HG03378 (cell line): ENCODE measurements at regions not wholly inside any gene's neighbourhood (a gene's known extent, or its start where the extent isn't known, plus 50 kb on each side); places are given as distances from the start of the nearest gene placed in this dataset.
"Not testable (repeated sequence)": the region's sequence is repeated elsewhere in the genome, so short reads cannot be mapped to it uniquely, and the experiment has no call there.

Source experiments
- ATAC-seq: cut with Tn5 transposase; IDR thresholded peaks from one replicate; pipeline ENCODE4 v1.9.1; 2021; ENCODE audit warnings: mild to moderate bottlenecking, moderate library complexity; ENCODE audit not compliant: unreplicated experiment

DNA sequence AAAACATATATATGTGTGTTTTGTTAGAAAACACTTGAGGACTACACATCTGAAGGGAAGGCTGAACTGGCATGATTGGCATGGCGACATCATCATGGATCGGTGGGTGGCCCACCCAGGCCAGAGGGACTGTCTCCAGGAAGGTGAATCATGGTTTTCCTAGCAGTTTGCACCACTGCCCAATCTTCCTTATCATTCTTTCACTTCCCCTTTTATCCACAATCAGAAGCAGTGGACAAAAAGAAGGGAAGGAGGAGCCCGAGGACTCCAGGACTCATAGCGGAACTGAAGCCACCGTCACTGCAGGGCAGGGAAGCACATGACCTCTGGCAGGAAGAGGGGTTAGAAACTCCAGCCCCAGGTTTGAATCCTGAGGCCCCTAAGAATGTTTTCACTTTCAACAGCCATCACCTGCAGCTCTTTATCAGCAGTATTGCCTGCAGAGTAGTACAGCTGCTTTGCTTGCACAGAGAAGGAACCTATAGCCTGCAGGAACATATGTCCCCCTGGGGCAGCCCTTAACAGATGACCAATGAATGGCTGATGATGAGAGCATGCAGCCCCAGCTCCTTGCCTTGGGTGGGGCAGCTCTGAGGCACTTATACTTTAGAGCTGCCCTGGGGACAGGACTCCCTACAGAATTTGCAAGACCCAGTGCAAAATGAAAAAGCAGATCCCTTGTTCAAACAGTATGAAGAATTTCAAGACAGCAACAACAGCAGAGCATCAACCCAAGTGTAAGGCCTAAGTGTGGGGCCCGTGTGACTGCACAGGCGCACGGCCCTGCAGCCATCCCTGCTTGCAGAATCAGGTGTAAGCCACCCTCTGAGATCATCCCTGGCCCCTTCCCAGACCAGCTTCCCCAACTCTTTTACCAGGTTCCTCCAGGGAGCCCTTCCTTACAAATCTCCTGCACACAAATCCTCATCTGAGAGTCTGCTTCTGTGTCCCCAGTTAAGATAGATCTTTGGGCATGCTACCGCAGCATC is 241.8 kb upstream of the IRF2BP2 start:
- ATAC-seq, result peak; percentile 49

DNA sequence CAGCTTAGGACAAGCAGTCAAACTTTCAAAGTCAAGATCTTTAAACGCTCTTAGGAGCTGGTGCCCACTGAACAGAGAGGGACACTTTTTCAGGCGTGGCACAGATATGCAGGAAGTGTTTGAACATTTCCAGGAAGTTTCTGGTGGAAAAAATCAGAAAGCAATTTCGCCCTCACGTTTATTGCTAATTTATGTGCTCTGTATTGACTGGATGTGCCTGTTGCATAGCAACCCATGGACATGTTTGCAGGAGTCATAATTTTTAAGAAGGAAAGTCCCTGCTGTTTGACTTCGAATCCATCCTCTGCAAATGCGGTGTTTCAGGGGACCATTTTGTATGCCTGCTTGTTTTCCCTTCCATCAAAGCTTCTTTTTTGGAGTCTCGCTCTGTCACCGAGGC is 239.9 kb upstream of the IRF2BP2 start:
- ATAC-seq, result no peak

DNA sequence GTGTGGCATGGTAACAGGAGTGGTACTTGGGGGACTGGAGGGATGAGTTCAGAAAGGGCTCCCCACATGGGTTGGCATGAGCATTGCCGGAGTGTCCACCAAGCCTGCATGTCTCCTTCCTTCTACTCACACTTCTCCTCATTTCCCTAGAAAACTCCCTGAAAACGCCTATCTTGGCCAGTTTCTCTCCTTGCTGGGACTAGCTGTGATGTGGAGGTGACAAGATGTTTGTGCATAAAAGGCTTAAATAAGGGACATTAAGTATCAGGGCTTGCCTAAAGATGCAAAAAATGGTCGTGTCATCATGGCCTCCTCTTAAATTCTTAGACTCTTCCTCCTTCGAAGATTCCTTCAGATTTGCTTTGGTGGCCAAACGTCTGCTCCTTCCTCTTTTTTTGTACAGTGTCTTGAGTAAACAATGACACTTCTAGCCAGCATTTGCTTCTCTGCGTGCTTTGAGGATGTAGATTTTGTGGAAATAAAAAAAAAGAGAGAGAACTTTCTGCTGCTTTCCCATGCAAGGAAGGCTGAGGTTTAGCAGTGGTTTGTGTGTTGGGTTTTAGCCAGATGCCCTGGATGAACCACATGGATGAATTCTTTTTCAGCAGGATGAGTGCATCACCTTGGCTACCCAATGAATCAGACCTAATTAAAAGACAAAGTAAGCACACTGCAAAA is 239.1 kb upstream of the IRF2BP2 start:
- ATAC-seq, result no peak

DNA sequence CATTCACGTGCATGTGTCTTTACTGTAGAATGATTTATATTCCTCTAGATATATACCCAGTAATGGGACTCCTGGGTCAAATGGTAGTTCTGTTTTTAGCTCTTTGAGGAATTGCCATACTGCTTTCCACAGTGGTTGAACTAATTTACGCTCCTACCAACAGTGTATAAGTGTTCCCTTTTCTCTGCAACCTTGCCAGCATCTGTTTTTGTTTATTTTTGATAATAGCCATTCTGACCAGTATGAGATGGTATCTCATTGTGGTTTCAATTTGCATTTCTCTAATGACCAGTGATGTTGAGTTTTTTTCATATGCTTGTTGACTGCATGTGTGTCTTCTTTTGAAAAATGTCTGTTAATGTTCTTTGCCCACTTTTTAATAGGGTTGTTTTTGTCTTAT is 236.8 kb upstream of the IRF2BP2 start:
- ATAC-seq, result not testable (repeated sequence)

DNA sequence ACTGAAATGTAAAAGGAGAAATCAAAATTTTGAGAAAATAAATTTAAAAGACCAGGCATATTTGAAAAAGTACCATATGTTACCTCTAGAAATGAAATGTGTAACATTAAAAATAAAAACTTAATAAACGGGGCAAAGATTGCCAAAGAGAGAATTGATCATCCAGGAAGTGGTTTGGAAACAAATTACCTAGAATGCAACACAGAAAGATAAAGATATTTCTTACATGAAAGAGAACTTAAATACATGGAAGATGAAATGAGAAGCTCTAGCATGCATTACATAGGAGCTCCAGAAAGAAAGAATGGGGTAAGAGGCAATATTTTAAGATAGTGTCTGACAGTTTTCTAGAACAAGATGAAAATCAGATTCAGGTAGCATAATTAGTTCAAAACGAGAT is 235.9 kb upstream of the IRF2BP2 start:
- ATAC-seq, result no peak

DNA sequence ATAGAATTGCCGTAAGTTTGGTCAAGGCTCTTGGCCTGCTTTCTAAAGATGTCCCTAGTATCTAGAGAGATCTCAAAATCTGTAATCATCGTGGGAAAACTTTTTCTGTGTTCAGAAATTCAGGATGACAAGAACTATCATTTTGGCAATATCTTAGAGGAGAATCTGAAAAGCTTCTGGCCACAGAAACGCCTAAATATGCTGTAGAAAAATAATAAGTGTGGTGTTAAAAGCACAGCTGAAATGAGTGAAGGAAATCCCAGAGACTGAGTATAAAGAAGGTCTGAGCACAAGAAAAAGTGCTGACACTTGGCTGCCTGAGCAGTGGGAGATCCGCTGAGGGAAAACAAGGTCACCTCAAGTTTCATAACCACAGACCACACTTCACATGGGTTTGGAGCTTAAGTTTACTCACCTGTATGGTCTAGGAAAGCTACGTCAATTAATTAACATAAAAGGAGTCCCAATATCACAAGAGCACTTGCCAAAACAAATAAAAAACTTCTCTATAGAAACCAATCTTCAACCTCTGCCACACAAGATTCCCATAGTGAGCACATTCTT is 235.2 kb upstream of the IRF2BP2 start:
- no peak for ATAC-seq

DNA sequence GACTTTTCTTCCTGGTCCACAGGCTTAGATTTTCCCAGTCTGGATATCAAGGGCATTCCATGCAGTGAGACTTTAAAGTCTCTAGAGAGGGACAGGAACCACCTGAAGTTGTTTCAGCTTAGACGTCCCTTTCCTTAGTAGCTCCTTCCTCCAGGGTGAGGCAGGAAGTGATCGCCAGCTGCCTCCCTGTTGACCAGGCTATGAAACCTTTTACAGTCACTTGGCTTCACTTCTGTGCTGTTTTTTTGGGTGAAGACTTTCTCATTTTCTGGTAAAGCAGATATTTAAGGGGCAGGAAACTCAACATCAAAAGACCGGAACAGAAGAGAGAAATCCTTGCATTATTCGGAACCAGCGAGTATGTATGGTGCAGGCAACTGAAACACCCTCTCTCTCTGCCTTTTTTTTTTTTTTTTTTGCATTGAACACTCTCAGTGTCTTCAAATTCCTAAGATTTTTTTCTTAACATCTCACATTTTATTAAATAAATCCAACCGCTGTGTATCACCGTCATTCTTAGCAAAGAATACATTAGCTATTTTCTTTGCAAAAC is 234.6 kb upstream of the IRF2BP2 start:
- ATAC-seq, result no peak

DNA sequence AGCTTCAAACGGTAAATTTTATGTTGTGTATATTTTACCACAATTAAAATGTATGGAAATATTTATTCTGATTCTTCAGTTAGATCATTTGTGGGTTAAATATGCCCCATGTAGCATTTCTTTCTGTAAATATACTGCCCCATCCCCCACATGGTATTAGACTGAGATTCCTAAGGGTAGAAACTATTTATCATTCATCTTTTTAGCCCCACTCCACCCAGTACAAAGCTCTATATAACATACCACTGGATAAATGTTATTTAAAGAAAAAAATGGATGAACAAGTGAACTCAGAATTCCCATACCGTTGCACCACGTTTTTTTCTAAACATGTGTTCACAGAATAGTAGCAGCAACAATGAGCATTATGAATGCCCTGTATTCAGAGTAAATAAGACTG is 234.0 kb upstream of the IRF2BP2 start:
- ATAC-seq, result no peak

DNA sequence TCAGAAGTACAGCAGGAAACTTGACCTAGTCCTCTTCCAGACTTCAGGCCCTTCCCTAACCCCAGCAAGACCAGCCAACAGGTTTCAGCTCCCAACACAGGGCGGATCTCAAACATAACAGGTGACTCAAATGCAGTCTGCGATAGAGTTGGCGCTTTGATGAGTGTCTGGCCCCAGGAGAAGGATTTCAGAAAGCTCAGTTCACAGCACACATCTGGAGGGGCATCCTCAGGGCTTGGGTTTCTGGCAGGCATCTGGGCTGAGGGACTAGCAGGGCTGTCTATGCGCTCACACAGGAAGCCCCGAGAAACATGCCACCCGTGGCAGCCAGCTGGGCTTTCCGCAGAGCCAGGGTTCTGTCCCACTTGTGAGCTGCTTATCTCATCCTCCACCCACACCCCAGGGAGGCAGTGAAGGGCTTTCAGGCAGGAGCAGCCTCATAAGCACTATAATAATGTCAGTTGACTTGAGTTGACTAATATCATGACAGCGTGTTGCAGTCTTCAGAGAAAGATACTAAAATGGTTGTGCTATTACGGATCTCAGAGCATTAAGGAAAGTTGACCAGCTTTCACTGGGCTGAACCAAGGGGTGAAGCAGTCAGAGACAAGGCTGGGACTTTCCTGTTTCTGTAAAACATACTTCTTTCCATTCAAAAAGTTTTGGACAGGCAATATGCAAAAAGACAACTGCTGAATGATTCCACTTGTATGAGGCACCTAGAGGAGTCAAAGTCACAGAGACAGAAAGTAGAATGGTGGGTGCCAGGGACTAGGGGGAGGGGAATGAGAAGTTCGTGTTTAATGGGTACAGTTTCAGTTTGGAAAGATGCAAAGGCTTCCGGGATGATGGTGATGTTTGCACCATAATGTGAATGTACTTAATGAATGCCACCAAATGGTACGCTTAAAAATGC is 233.0 kb upstream of the IRF2BP2 start:
- peak; percentile 74 for ATAC-seq

DNA sequence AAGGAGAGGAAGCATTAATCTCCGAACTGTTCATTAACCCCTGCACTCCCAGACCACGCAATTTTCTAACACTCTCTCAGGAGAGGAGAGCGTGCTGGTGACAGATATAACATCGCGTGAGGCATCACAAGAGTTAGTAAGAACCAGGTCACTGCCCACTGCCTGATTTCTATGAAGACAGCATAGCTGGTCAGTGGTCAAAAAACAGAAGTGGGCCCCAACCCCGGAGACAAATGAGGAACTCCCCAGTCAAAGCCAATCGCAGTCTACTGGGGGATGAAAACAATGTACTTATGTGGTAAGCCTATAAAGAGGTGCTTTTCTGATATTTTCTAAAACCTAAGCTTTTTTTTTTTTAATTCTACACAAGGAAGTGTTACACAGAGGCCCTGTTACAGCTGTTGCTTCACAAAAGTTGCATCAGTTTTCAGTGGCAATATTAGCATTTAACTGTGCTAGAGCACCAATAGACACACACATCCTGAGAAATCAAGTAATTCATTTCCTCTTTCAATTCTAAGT is 231.8 kb upstream of the IRF2BP2 start:
- no peak for ATAC-seq

DNA sequence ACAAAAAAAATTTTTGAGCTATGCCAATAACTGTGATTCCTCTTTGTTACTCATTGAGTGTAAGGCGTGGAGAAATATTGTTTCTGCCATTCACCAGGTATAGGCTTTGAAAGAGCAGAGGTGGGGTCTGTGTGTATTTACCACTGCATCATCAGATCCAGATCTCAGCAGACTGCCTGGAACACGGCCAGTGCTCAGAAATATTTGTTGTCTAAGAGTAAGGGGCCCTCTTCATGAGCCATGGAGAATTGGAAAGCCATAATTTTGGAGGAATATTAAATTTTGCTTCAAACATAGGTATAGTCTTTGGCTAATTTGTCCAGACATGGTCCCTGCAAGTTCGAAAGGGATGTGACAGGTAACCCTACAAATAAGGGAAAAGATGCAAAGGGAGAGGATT is 231.3 kb upstream of the IRF2BP2 start:
- ATAC-seq, result no peak

DNA sequence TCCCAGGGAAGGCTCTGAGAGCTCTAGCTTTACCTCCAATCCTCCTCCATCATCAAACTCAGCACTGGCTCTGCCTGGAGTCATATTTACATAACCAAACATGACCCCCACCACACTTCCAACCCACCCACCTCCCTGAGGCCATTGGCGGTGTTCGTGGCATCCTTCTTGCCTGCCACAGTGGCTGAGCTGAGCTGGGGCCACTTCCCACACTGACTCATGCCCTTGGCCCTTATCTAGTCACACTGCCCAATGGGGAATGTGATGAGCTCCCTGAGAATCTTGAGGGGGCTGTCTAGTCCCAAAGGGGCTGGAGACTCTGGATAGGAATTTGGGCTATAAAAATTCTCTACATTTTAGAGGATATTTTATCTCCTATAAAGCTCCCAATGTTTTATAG is 230.9 kb upstream of the IRF2BP2 start:
- no peak for ATAC-seq

DNA sequence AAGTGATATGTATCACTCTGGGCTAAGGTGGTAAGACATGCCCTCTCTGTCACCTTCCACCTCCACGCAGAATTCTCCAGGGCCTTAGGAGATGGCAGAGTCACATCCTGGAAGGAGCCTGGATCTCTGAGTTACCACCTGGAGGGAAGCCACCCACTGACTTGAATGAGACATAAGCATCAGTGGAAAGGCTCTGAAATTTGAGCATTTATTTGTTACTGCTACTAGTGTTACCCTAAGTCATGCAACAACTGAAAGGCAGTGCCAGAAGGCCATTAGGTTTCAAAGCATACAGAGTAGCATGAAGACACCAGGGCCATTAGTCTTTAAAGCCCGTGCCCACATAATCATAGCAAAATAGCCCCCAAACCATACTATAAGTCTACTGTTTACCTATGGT is 230.3 kb upstream of the IRF2BP2 start:
- no peak for ATAC-seq

DNA sequence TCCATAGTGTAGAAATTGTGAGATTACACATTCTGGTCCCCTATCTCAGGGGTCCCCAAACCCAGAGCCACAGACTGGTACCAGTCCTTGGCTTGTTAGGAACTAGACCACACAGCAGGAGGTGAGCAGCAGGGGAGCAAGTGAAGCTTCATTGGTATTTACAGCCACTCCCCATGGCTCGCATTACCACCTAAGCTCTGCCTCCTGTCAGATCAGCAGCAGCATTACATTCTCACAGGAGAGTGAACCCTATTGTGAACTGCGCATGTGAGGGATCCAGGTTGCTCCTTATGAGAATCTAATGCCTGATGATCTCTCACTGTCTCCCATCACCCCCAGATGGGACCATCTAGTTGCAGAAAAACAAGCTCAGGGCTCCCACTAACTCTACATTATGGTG is 229.7 kb upstream of the IRF2BP2 start:
- ATAC-seq, result no peak

DNA sequence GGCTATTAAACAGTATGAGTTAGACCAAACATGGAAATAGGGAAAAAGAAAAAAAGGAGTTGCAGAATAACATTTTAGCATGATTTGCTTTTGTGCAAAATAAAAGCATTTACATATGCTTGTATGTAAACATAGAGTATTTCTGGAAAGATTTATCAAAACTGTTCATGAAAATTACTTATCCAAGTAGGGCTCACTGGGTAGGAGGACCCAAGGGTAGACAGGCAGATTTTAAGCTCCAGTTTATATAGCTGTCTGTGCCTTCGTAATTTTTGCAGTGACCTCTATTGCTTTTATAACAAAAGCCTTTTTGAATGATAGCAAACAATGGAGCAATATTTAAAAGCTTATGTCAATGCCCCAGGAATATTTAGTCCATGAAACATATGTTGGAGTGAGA is 228.8 kb upstream of the IRF2BP2 start:
- ATAC-seq, result no peak

DNA sequence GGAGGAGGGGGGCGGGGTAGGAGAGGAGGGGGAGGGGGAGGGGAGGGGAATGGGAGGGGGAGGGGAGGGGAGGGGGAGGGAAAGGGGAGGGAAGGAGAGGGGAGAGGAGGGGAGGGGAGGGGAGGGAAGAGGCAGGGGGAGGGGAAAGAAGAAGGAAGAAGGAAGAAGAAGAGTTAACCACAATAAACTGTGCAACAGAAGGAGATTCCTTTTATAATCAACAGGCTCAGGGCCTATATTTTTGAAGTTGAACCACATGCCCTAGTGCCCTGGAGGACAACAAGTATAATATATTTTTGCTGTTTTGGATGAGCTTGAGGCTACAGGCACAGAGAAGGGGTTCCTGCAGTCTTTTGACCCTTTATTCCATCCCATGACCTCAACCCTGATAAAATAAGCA is 228.2 kb upstream of the IRF2BP2 start:
- ATAC-seq, result no peak

DNA sequence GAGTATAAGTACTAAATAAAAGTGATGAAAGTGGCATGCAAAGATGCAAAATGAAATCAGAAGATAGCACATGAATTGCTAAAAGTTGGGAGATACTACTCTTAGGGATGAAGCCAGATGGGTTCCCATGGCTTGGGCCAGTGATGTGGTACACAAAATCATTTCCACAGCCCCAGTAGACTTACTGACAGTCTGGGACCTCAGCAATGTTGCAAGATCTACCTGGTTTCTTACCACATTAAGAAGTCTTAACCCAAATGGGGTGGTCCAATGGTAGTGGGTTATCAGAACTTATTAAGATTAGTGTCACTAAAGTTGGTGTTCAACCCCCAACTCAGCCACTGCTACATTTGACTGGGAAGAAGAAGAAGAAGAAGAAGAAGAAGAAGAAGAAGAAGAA is 227.7 kb upstream of the IRF2BP2 start:
- no peak for ATAC-seq

DNA sequence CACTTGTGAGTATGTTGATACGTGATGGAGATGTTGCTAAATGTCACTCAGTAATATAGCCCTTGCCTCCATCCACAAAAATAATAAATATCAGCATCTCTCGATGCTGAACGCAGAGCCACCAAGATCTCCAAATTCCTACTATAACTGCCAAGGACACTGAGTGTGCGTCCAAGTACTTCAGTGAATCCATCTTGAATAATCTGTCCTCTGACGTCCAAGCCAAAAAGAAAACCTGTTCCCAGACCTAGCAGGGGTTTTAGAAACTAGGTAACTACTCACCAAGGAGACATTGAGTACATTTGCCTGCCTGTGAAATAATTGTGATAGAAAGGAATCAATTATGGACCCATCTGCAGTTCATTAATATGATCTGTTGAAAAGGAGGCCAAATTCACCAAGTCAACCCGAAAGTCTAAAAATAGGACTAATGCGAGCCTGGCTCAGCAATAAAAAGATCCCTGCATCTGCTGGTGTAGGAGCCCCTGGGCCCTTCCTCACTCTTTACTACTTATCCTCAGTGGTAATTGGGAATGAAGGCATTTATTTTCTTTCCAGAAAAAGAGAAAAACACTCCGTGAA is 226.9 kb upstream of the IRF2BP2 start:
- ATAC-seq, result no peak

DNA sequence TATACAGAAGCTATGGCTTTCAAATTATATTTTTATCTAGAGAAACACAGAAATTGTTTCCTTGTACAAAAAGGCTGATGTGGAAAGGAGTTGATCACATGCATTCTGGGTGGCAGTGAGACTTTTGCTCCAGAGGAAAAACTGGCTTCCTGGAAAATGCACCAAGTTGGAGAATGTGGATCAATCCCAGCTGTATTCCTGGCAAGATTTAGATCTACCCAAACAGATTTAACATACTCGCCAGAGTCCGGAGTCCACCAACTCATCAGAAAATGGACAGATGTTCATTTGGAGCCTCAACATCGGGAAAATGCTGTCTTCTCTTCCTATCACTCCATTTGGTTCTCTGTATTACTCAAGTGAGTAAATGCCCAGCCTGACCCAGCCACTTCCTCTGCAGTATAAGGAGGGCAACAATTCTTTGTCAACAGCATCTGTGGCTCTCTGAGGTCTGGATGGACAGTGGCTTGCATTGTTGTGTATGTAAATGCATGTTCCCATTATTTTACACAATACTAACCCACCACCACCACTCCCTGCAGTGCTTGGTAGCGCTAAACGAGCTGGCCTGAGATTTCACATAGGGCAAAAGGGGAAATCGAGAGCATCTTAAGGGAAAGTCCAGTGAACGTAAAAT is 226.2 kb upstream of the IRF2BP2 start:
- no peak for ATAC-seq
